ENCODE measurements at regions not wholly inside any gene's neighbourhood (a gene's known extent, or its start where the extent isn't known, plus 50 kb on each side); places are given as distances from the start of the nearest gene placed in this dataset.

GRCh38 chr13:78020861-78021260 lies 102.2 kb upstream of the EDNRB start:
- H3K4me3 ChIP-seq (ENCODE audit: low read depth, low read length): no peak overlapping the region
- TF ChIP-seq CTCF (IDR thresholded peaks at IDR 0.05; ENCODE audit: borderline replicate concordance, insufficient read depth, low read depth, low read length): no peak

- TF ChIP-seq CTCF (IDR thresholded peaks at IDR 0.05; ENCODE audit: borderline replicate concordance, insufficient read depth, low read depth, low read length): no peak
- H3K4me3 ChIP-seq (ENCODE audit: low read depth, low read length): no peak overlapping the region
Measured at GRCh38 chr13:78015782-78016181, 97.2 kb upstream of the EDNRB start.

GRCh38 chr13:78012046-78012445 lies 93.4 kb upstream of the EDNRB start:
- no peak overlapping the region for H3K4me3 ChIP-seq (ENCODE audit: low read depth, low read length)
- no peak for TF ChIP-seq CTCF (IDR thresholded peaks at IDR 0.05; ENCODE audit: borderline replicate concordance, insufficient read depth, low read depth, low read length)

GRCh38 chr13:78004821-78005220 lies 86.2 kb upstream of the EDNRB start:
- H3K4me3 ChIP-seq (ENCODE audit: low read depth, low read length): no peak overlapping the region
- no peak for TF ChIP-seq CTCF (IDR thresholded peaks at IDR 0.05; ENCODE audit: borderline replicate concordance, insufficient read depth, low read depth, low read length)

- TF ChIP-seq CTCF (IDR thresholded peaks at IDR 0.05; ENCODE audit: borderline replicate concordance, insufficient read depth, low read depth, low read length): no peak
- H3K4me3 ChIP-seq (ENCODE audit: low read depth, low read length): no peak overlapping the region
Measured at GRCh38 chr13:77999746-78000145, 81.1 kb upstream of the EDNRB start.

GRCh38 chr13:77994166-77994565 lies 75.5 kb upstream of the EDNRB start:
- H3K4me3 ChIP-seq (ENCODE audit: low read depth, low read length): no peak overlapping the region
- no peak for TF ChIP-seq CTCF (IDR thresholded peaks at IDR 0.05; ENCODE audit: borderline replicate concordance, insufficient read depth, low read depth, low read length)

- H3K4me3 ChIP-seq (ENCODE audit: low read depth, low read length): no peak overlapping the region
- TF ChIP-seq CTCF (IDR thresholded peaks at IDR 0.05; ENCODE audit: borderline replicate concordance, insufficient read depth, low read depth, low read length): no peak
Measured at GRCh38 chr13:77991003-77991402, 72.4 kb upstream of the EDNRB start.
